ENCODE measurements at regions not wholly inside any gene's neighbourhood (a gene's known extent, or its start where the extent isn't known, plus 50 kb on each side); places are given as distances from the start of the nearest gene placed in this dataset.

GRCh38 chr3:20648921-20649381, 462.9 kb upstream of the SGO1 start:
- TF ChIP-seq PBX3 (IDR thresholded peaks at IDR 0.05) (no peak), CTCF (IDR thresholded peaks at IDR 0.05) (no peak), ESRRA (IDR thresholded peaks at IDR 0.05; ENCODE audit: borderline replicate concordance, low read length) (no peak), POLR2A (IDR thresholded peaks at IDR 0.05; ENCODE audit: low read length) (no peak), HMGXB4 (CRISPR knock-in tag; IDR thresholded peaks at IDR 0.05; ENCODE audit: borderline replicate concordance) (no peak), CEBPB (IDR thresholded peaks at IDR 0.05) (no peak)

Data from A549 (cell line).